IMR-90 (cell line): ENCODE measurements at regions not wholly inside any gene's neighbourhood (a gene's known extent, or its start where the extent isn't known, plus 50 kb on each side); places are given as distances from the start of the nearest gene placed in this dataset.

ENCODE experiments used
- ATAC-seq: fragments of 200-7000 bp; cut with Tn5 transposase; 2 replicates; pipeline ENCODE4 v1.9.1; 2020; ENCODE audit warnings: low read depth, mild to moderate bottlenecking, moderate library complexity
- BruUV-seq: library from RNA; stranded (reverse); fragments of 400-500 nt; replicated peaks from 2 replicates; lab custom pipeline; 2021; lab: Mats Ljungman, UMichigan
- CTCF ChIA-PET: fragments of 300-600 bp; formaldehyde crosslinking; extraction: SDS; loops from one replicate; lab custom pipeline; 2021; ENCODE audit warnings: antibody characterized with exemption; lab: Yijun Ruan, JAX
- POLR2A ChIA-PET: fragments of 300-600 bp; sonication (Branson Sonifier 250); formaldehyde crosslinking; loops from one replicate; lab custom pipeline; 2022; ENCODE audit warnings: antibody characterized with exemption; ENCODE audit not compliant: unreplicated experiment; lab: Charles Lee
- DNase-seq: peaks from one replicate; pipeline ENCODE4 v3.0.0; 2013
- H2AFZ ChIP-seq: replicated peaks from 2 replicates; pipeline ENCODE3; 2013; ENCODE audit warnings: low read length, mild to moderate bottlenecking; ENCODE audit not compliant: poor library complexity
- H2AK5ac ChIP-seq: 2 replicates; pipeline ENCODE4 v1.6.1; 2013; ENCODE audit warnings: low read depth, low read length, inconsistent platforms
- H2AK9ac ChIP-seq: replicated peaks from 2 replicates; pipeline ENCODE3; 2013; ENCODE audit warnings: mild to moderate bottlenecking, low read depth, low read length, moderate library complexity; ENCODE audit not compliant: poor library complexity
- H2BK120ac ChIP-seq: 2 replicates; pipeline ENCODE4 v1.6.1; 2013; ENCODE audit warnings: low read depth, low read length, inconsistent platforms
- H2BK15ac ChIP-seq: 3 replicates; pipeline ENCODE4 v1.6.1; 2013; ENCODE audit warnings: low read depth, low read length, inconsistent platforms
- H2BK20ac ChIP-seq: 2 replicates; pipeline ENCODE4 v1.6.1; 2013; ENCODE audit warnings: low read depth, mild to moderate bottlenecking, inconsistent platforms, low read length, moderate library complexity
- H2BK5ac ChIP-seq: 2 replicates; pipeline ENCODE4 v1.6.1; 2013; ENCODE audit warnings: mild to moderate bottlenecking, low read depth, low read length, inconsistent platforms; ENCODE audit not compliant: poor library complexity, severe bottlenecking
- H3K14ac ChIP-seq: replicated peaks from 2 replicates; pipeline ENCODE4 v1.6.1; 2013; ENCODE audit warnings: low read depth, low read length, inconsistent platforms
- H3K18ac ChIP-seq: 2 replicates; pipeline ENCODE4 v1.6.1; 2013; ENCODE audit warnings: low read depth, low read length, control low read depth
- H3K23ac ChIP-seq: 2 replicates; pipeline ENCODE4 v1.6.1; 2013; ENCODE audit warnings: low read depth, low read length, inconsistent platforms
- H3K27ac ChIP-seq: 2 replicates; pipeline ENCODE4 v1.5.1; 2013; ENCODE audit warnings: mild to moderate bottlenecking, control low read depth, low read length; ENCODE audit not compliant: insufficient read depth
- H3K27me3 ChIP-seq: 2 replicates; pipeline ENCODE4 v1.6.1; 2013; ENCODE audit warnings: low read length; ENCODE audit not compliant: control insufficient read depth, insufficient read depth
- H3K36me3 ChIP-seq: 2 replicates; pipeline ENCODE4 v1.6.1; 2013; ENCODE audit warnings: low read length, mixed read lengths; ENCODE audit not compliant: control insufficient read depth, insufficient read depth
- H3K4ac ChIP-seq: 2 replicates; pipeline ENCODE4 v1.6.1; 2013; ENCODE audit warnings: low read depth, low read length, inconsistent platforms
- H3K4me1 ChIP-seq: 2 replicates; pipeline ENCODE4 v1.6.1; 2013; ENCODE audit warnings: low read length, mixed read lengths; ENCODE audit not compliant: control insufficient read depth, insufficient read depth
- H3K4me2 ChIP-seq: 2 replicates; pipeline ENCODE4 v1.6.1; 2013; ENCODE audit warnings: low read depth, mild to moderate bottlenecking, control low read depth, low read length, moderate library complexity
- H3K4me3 ChIP-seq: 2 replicates; pipeline ENCODE4 v1.5.1; 2013; ENCODE audit warnings: low read depth, mild to moderate bottlenecking, control low read depth, low read length, moderate library complexity; ENCODE audit not compliant: insufficient read depth
- H3K56ac ChIP-seq: 2 replicates; pipeline ENCODE4 v1.6.1; 2013; ENCODE audit warnings: low read length, inconsistent platforms; ENCODE audit not compliant: insufficient read depth; ENCODE audit errors: extremely low read depth
- H3K79me1 ChIP-seq, 2 experiments: 2 replicates each; pipeline ENCODE4 v1.6.1; 2013; ENCODE audit warnings: low read length in 2 of 2, inconsistent platforms in 1 of 2, low read depth in 1 of 2
- H3K9ac ChIP-seq: 2 replicates; pipeline ENCODE4 v1.6.1; 2013; ENCODE audit warnings: low read depth, low read length, control low read depth
- H3K9me1 ChIP-seq: 2 replicates; pipeline ENCODE4 v1.6.1; 2013; ENCODE audit warnings: low read length, inconsistent platforms; ENCODE audit not compliant: insufficient read depth
- H3K9me3 ChIP-seq: 2 replicates; pipeline ENCODE4 v1.6.1; 2013; ENCODE audit warnings: low read length; ENCODE audit not compliant: control insufficient read depth, insufficient read depth
- H4K20me1 ChIP-seq: 2 replicates; pipeline ENCODE4 v1.6.1; 2013; ENCODE audit warnings: low read length, inconsistent platforms; ENCODE audit not compliant: insufficient read depth
- H4K5ac ChIP-seq: 2 replicates; pipeline ENCODE4 v1.6.1; 2013; ENCODE audit warnings: mild to moderate bottlenecking, low read depth, low read length, control low read depth
- H4K8ac ChIP-seq, 2 experiments: 2 replicates each; pipeline ENCODE4 v1.6.1; 2013; ENCODE audit warnings: low read depth in 2 of 2, low read length in 2 of 2, control low read depth in 1 of 2, inconsistent platforms in 1 of 2
- H4K91ac ChIP-seq: 2 replicates; pipeline ENCODE4 v1.6.1; 2013; ENCODE audit warnings: low read depth, low read length, inconsistent platforms; ENCODE audit not compliant: insufficient read depth
- BHLHE40 ChIP-seq: fragments of 150-350 bp; IDR thresholded peaks from 2 replicates; pipeline ENCODE4 v1.6.1; 2016; ENCODE audit warnings: mild to moderate bottlenecking, low read depth, low read length
- CEBPB ChIP-seq: IDR thresholded peaks from 2 replicates; pipeline ENCODE4 v1.6.1; 2012; ENCODE audit warnings: low read depth, low read length, improper control_type of control experiment
- CHD1 ChIP-seq: IDR thresholded peaks from 2 replicates; pipeline ENCODE4 v1.6.1; 2012; ENCODE audit warnings: low read depth, low read length, improper control_type of control experiment
- CTCF ChIP-seq: conservative IDR thresholded peaks from 2 replicates; pipeline ENCODE4 v1.5.1; 2012; ENCODE audit warnings: mild to moderate bottlenecking, low read depth, low read length, improper control_type of control experiment
- FOS ChIP-seq: fragments of 150-350 bp; IDR thresholded peaks from 2 replicates; pipeline ENCODE4 v1.6.1; 2016; ENCODE audit warnings: low read depth, low read length
- MAZ ChIP-seq: IDR thresholded peaks from 2 replicates; pipeline ENCODE4 v1.6.1; 2012; ENCODE audit warnings: low read depth, mild to moderate bottlenecking, low read length, improper control_type of control experiment, moderate library complexity, borderline replicate concordance
- MXI1 ChIP-seq: IDR thresholded peaks from 2 replicates; pipeline ENCODE4 v1.6.1; 2012; ENCODE audit warnings: low read depth, mild to moderate bottlenecking, low read length, moderate library complexity, borderline replicate concordance
- NFE2L2 ChIP-seq: fragments of 150-350 bp; IDR thresholded peaks from 2 replicates; pipeline ENCODE4 v1.6.1; 2016; ENCODE audit warnings: low read depth, mild to moderate bottlenecking, low read length
- POLR2A ChIP-seq: IDR thresholded peaks from 2 replicates; pipeline ENCODE4 v1.6.1; 2012; ENCODE audit warnings: mild to moderate bottlenecking, low read depth, low read length
- RAD21 ChIP-seq: IDR thresholded peaks from 2 replicates; pipeline ENCODE4 v1.6.1; 2012; ENCODE audit warnings: low read length, improper control_type of control experiment
- RCOR1 ChIP-seq: IDR thresholded peaks from 2 replicates; pipeline ENCODE4 v1.6.1; 2012; ENCODE audit warnings: mild to moderate bottlenecking, low read length, improper control_type of control experiment; ENCODE audit not compliant: insufficient replicate concordance
- RFX5 ChIP-seq: IDR thresholded peaks from 2 replicates; pipeline ENCODE4 v1.8.0; 2012; ENCODE audit warnings: low read depth, mild to moderate bottlenecking, low read length, moderate library complexity
- SMC3 ChIP-seq: fragments of 150-350 bp; IDR thresholded peaks from 2 replicates; pipeline ENCODE4 v1.6.1; 2016; ENCODE audit warnings: low read depth, mild to moderate bottlenecking, antibody characterized with exemption, low read length, moderate library complexity
- USF2 ChIP-seq: fragments of 150-350 bp; IDR thresholded peaks from 2 replicates; pipeline ENCODE4 v1.6.1; 2017; ENCODE audit warnings: mild to moderate bottlenecking, antibody characterized with exemption, low read length, low read depth
- WGBS, 2 experiments: methylation state at CpG; one replicate each; pipeline versions ENCODE4 v1.1.5 to v1.1.7; 2013; ENCODE audit warnings: missing lambda C conversion rate in 2 of 2; ENCODE audit not compliant: insufficient read length in 1 of 2; ENCODE audit errors: extremely low coverage in 2 of 2; 5-methylcytosine and 5-hydroxymethylcytosine counted together
- dilution Hi-C: fragments of 300-500 bp; cut with HindIII; formaldehyde crosslinking; loops from one replicate; pipeline ENCODE4 v1.14.3; 2018; ENCODE audit warnings: low sequenced_read_pairs; ENCODE audit not compliant: unreplicated experiment
- in situ Hi-C: fragments of 300-500 bp; cut with MboI; formaldehyde crosslinking; loops from 3 replicates; pipeline ENCODE4 v1.14.3; 2019; ENCODE audit warnings: low sequenced_read_pairs, inconsistent platforms, mixed read lengths
- intact Hi-C: fragments of 100-400 bp; cut with micrococcal nuclease; formaldehyde crosslinking; loops from 2 replicates; pipeline ENCODE4 v1.10.0; 2022

GRCh38 chr15:75145027-75145841, 56.4 kb upstream of the C15orf39 start:
- peaks cover 38% of the 10 kb centered on the region for H3K9me3 ChIP-seq
- no peaks in the 10 kb centered on the region for H4K20me1 ChIP-seq
- H3K56ac ChIP-seq, result no peak overlapping the region
- no peak overlapping the region for H2AK9ac ChIP-seq
- BruUV-seq, result no TSS peak
- H3K4ac ChIP-seq, result no peak overlapping the region
- no peaks in the 10 kb centered on the region for H3K36me3 ChIP-seq
- H3K27me3 ChIP-seq, result no peaks in the 10 kb centered on the region; the same call in 1 of the 2 replicates
- H4K8ac ChIP-seq, result no peak overlapping the region
- no peak overlapping the region for H2BK15ac ChIP-seq
- H2BK20ac ChIP-seq, result no peak overlapping the region
- no peak overlapping the region for H3K18ac ChIP-seq
- TF ChIP-seq MAZ (no peak), CEBPB (no peak), FOS (no peak), USF2 (no peak), RAD21 (no peak), MXI1 (no peak), RCOR1 (no peak), POLR2A (no peak), CHD1 (no peak), RFX5 (no peak), BHLHE40 (no peak), NFE2L2 (no peak), CTCF (no peak), SMC3 (no peak)
- intact Hi-C loops, result no loop called here
- no peak overlapping the region for H3K4me2 ChIP-seq
- H3K14ac ChIP-seq, result no peak overlapping the region
- WGBS, 2 experiments, result 20% methylated on average over 1 of the region's 7 CpGs; no CpG with 5 or more reads in 1 of the 2 experiments
- no peak overlapping the region for H3K27ac ChIP-seq
- no peak overlapping the region for H2BK120ac ChIP-seq
- DNase-seq, result no peak
- no peaks in the 10 kb centered on the region for H3K9me1 ChIP-seq
- H4K91ac ChIP-seq, result no peak overlapping the region
- dilution Hi-C loops, result no loop called here
- in situ Hi-C loops, result no loop called here
- H2AFZ ChIP-seq, result peak overlapping the region; percentile 43
- no peaks in the 10 kb centered on the region for H3K79me1 ChIP-seq
- H2AK5ac ChIP-seq, result no peak overlapping the region
- H3K4me1 ChIP-seq, result no peaks in the 10 kb centered on the region
- no peak for ATAC-seq
- H3K23ac ChIP-seq, result no peak overlapping the region
- H3K4me3 ChIP-seq, result no peak overlapping the region
- H3K9ac ChIP-seq, result no peak overlapping the region
- H2BK5ac ChIP-seq, result no peak overlapping the region
- CTCF ChIA-PET, result no interaction called here
- POLR2A ChIA-PET, result no interaction called here
- H4K5ac ChIP-seq, result no peak overlapping the region
